K562 (cell line): ENCODE measurements at regions not wholly inside any gene's neighbourhood (a gene's known extent, or its start where the extent isn't known, plus 50 kb on each side); places are given as distances from the start of the nearest gene placed in this dataset.

ENCODE experiments used
- ATAC-seq: fragments of 200-7000 bp; cut with Tn5 transposase; 3 replicates; pipeline ENCODE4 v1.9.1; 2020; ENCODE audit warnings: moderate library complexity
- BruUV-seq: library from RNA; stranded (reverse); fragments of 400-500 nt; replicated peaks from 2 replicates; lab custom pipeline; 2021; lab: Mats Ljungman, UMichigan
- CTCF ChIA-PET: fragments of 300-600 bp; formaldehyde crosslinking; extraction: SDS; loops from one replicate; lab custom pipeline; 2021; ENCODE audit warnings: low intra/inter-chr PET ratio; lab: Yijun Ruan, JAX
- POLR2A ChIA-PET: fragments of 300-600, 350-650 bp; sonication (Branson Sonifier 250); formaldehyde crosslinking; extraction: SDS; loops from one replicate; lab custom pipeline; 2021; ENCODE audit warnings: antibody characterized with exemption, inconsistent platforms; lab: Yijun Ruan, JAX
- DNase-seq, 4 experiments: peaks; one replicate each; pipeline versions ENCODE4 v3.0.0 to v3.0.0-alpha.2; 2011 to 2018; ENCODE audit warnings: low spot score in 3 of 4, mixed read lengths in 3 of 4; ENCODE audit errors: extremely low read depth in 1 of 4
- FAIRE-seq: peaks from 2 replicates; lab custom pipeline; 2011; peaks lifted over from hg19 to GRCh38; lab: Jason Lieb, UNC
- H2AFZ ChIP-seq: 2 replicates; pipeline ENCODE4 v1.6.0; 2011; ENCODE audit warnings: low read depth, low read length, control low read depth, inconsistent platforms
- H3K27ac ChIP-seq: fragments of 200-600 bp; 3 replicates; pipeline ENCODE4 v1.8.0; 2011; ENCODE audit warnings: low read depth, mild to moderate bottlenecking, control low read depth, inconsistent platforms, low read length, moderate library complexity, mixed read lengths; ENCODE audit errors: extremely low read depth
- H3K27me3 ChIP-seq, 2 experiments: fragments of 300-600 bp in 1 of 2; 2 replicates in 1 of 2; 3 replicates in 1 of 2; pipeline versions ENCODE4 v1.6.0 to v1.8.0; 2011; ENCODE audit warnings: inconsistent platforms in 2 of 2, low read length in 2 of 2, mild to moderate bottlenecking in 1 of 2, mixed read lengths in 1 of 2, moderate library complexity in 1 of 2; ENCODE audit not compliant: control insufficient read depth in 2 of 2, insufficient read depth in 2 of 2
- H3K36me3 ChIP-seq: fragments of 300-600 bp; 3 replicates; pipeline ENCODE4 v1.8.0; 2011; ENCODE audit warnings: mild to moderate bottlenecking, low read length, inconsistent platforms; ENCODE audit not compliant: control insufficient read depth, insufficient read depth
- H3K4me1 ChIP-seq, 2 experiments: fragments of 200-600 bp in 1 of 2; replicated peaks in 1 of 2; 2 replicates in 1 of 2; 3 replicates in 1 of 2; pipeline versions ENCODE4 v1.5.1 to v1.8.0; 2011; ENCODE audit warnings: inconsistent platforms in 2 of 2, low read length in 2 of 2, mild to moderate bottlenecking in 1 of 2, mixed read lengths in 1 of 2, moderate library complexity in 1 of 2; ENCODE audit not compliant: control insufficient read depth in 2 of 2, insufficient read depth in 2 of 2
- H3K4me2 ChIP-seq: 2 replicates; pipeline ENCODE4 v1.6.1; 2011; ENCODE audit warnings: low read length, control low read depth, inconsistent platforms, mixed read lengths; ENCODE audit not compliant: insufficient read depth
- H3K4me3 ChIP-seq: fragments of 200-600 bp; sonication (generic), shearing (Covaris generic); 2 replicates; pipeline ENCODE4 v1.5.1; 2016; ENCODE audit warnings: control low read depth, inconsistent platforms
- H3K79me2 ChIP-seq: fragments of 200-600 bp; 3 replicates; pipeline ENCODE4 v1.8.0; 2011; ENCODE audit warnings: low read length, inconsistent platforms; ENCODE audit not compliant: control insufficient read depth, insufficient read depth
- H3K9ac ChIP-seq, 2 experiments: 2 replicates each; pipeline versions ENCODE4 v1.6.0 to v1.6.1; 2011; ENCODE audit warnings: low read depth in 2 of 2, low read length in 2 of 2, control low read depth in 1 of 2, inconsistent platforms in 1 of 2, mild to moderate bottlenecking in 1 of 2, mixed read lengths in 1 of 2; ENCODE audit not compliant: insufficient read depth in 1 of 2
- H3K9me1 ChIP-seq: one replicate; pipeline ENCODE4 v1.6.0; 2011; ENCODE audit warnings: inconsistent platforms, mild to moderate bottlenecking, low read length, moderate library complexity; ENCODE audit not compliant: control insufficient read depth, insufficient read depth
- H3K9me3 ChIP-seq: replicated peaks from 2 replicates; pipeline ENCODE4 v1.5.1; 2011; ENCODE audit warnings: low read depth, low read length, inconsistent platforms; ENCODE audit not compliant: control insufficient read depth, insufficient read depth
- H4K20me1 ChIP-seq: replicated peaks from 2 replicates; pipeline ENCODE4 v1.6.1; 2011; ENCODE audit warnings: low read length, inconsistent platforms, mixed read lengths; ENCODE audit not compliant: control insufficient read depth, insufficient read depth
- ARNT ChIP-seq, 2 experiments: fragments of 450-650 bp; IDR thresholded peaks; 2 replicates each; pipeline ENCODE4 v1.6.1; 2016; ENCODE audit warnings: mild to moderate bottlenecking in 1 of 2
- CEBPG ChIP-seq, 3 experiments: fragments of 200-800 bp in 1 of 3; sonication (Bioruptor generic) in 1 of 3; sonication (generic) in 1 of 3; formaldehyde crosslinking in 1 of 3; IDR thresholded peaks in 2 of 3; conservative IDR thresholded peaks in 1 of 3; 2 replicates each; pipeline versions ENCODE4 v1.6.1 to v1.8.0; 2016 to 2022; ENCODE audit warnings: missing compliant biosample characterization in 2 of 3, missing genetic modification characterization in 2 of 3, mild to moderate bottlenecking in 1 of 3, missing genetic modification reagents in 1 of 3
- ESRRB ChIP-seq: fragments of 250-450 bp; sonication (Bioruptor Pico); IDR thresholded peaks from 2 replicates; pipeline ENCODE4 v1.5.0; 2020; ENCODE audit warnings: mild to moderate bottlenecking, moderate library complexity, borderline replicate concordance
- FOXA3 ChIP-seq, 2 experiments: fragments of 450-650 bp in 1 of 2; sonication (generic) in 1 of 2; formaldehyde crosslinking; IDR thresholded peaks in 1 of 2; conservative IDR thresholded peaks in 1 of 2; 2 replicates each; pipeline versions ENCODE4 v1.4.0 to v1.8.0; 2020 to 2022; ENCODE audit warnings: mild to moderate bottlenecking in 2 of 2, missing genetic modification reagents in 1 of 2
- HNRNPLL ChIP-seq: fragments of 200-400 bp; formaldehyde crosslinking; IDR thresholded peaks from 2 replicates; pipeline ENCODE4 v1.6.1; 2017; ENCODE audit warnings: low read length, low read depth, mild to moderate bottlenecking; ENCODE audit not compliant: poor library complexity, severe bottlenecking
- NFRKB ChIP-seq: fragments of 450-650 bp; IDR thresholded peaks from 2 replicates; pipeline ENCODE4 v1.6.1; 2016; ENCODE audit warnings: low read depth
- POLR2AphosphoS2 ChIP-seq: IDR thresholded peaks from 2 replicates; pipeline ENCODE4 v1.6.1; 2012; ENCODE audit warnings: low read length, improper control_type of control experiment
- RHOXF2B ChIP-seq: fragments of 250-450 bp; sonication (Bioruptor Pico); conservative IDR thresholded peaks from 2 replicates; pipeline ENCODE4 v1.5.1; 2021
- SP1 ChIP-seq: sonication (generic); formaldehyde crosslinking; IDR thresholded peaks from 2 replicates; pipeline ENCODE4 v1.8.1; 2022; ENCODE audit warnings: mild to moderate bottlenecking, missing genetic modification reagents
- TAF1 ChIP-seq: IDR thresholded peaks from 2 replicates; pipeline ENCODE4 v1.6.1; 2011; ENCODE audit warnings: mild to moderate bottlenecking, low read length, moderate library complexity; ENCODE audit not compliant: insufficient read depth, control insufficient read depth, severe bottlenecking; ENCODE audit errors: extremely low read depth
- ZBTB49 ChIP-seq: sonication (generic); formaldehyde crosslinking; IDR thresholded peaks from 2 replicates; pipeline ENCODE4 v1.8.0; 2022; ENCODE audit warnings: missing genetic modification reagents, mild to moderate bottlenecking, borderline replicate concordance
- ZNF280B ChIP-seq: fragments of 250-450 bp; sonication (Bioruptor Pico); IDR thresholded peaks from 2 replicates; pipeline ENCODE4 v1.5.1; 2021; ENCODE audit warnings: mild to moderate bottlenecking
- WGBS: fragments of 100-300 bp; shearing (Covaris generic); methylation state at CpG from one replicate; pipeline ENCODE4 v1.1.6; 2016; ENCODE audit warnings: low coverage, mixed read lengths; ENCODE audit not compliant: insufficient coverage; ENCODE audit errors: missing lambda C conversion rate; 5-methylcytosine and 5-hydroxymethylcytosine counted together
- in situ Hi-C: fragments of 300-500 bp; cut with MboI; formaldehyde crosslinking; loops from 4 replicates; pipeline ENCODE4 v1.15.0; 2018; ENCODE audit warnings: inconsistent platforms, mixed read lengths
- intact Hi-C: fragments of 100-400 bp; cut with micrococcal nuclease; formaldehyde crosslinking; loops from 2 replicates; pipeline ENCODE4 v1.14.2; 2022
- TF ChIP-seq, protein P1 (sequence below): fragments of 450-650 bp; formaldehyde crosslinking; IDR thresholded peaks from 2 replicates; pipeline ENCODE4 v1.4.0; 2020; ENCODE audit warnings: mild to moderate bottlenecking, moderate library complexity
- TF ChIP-seq, protein P2 (sequence below): fragments of 450-650 bp; formaldehyde crosslinking; IDR thresholded peaks from 2 replicates; pipeline ENCODE4 v1.4.0; 2022; ENCODE audit warnings: missing genetic modification characterization

DNA sequence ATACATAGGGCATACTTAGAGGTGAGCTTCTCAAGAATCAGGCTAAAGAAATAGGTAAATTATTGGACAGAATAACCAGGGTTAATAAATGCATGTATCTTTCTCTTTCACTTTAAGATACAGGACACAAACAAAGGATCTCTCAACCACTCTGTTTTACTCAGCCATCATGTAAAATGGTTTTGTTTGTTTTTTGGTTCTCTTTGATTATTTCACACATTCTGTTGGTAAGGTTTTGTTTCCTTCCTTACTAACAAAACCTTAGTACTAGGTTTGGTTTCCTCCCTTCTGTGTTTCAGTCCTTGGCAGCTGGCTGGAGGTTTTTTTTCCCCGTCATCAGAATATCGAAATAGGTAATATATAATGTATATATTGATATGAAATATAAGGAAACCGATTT lies 1506.8 kb upstream of the TMEFF2 start:
- H4K20me1 ChIP-seq = no peaks in the 10 kb centered on the region
- H3K4me2 ChIP-seq = no peak overlapping the region
- in situ Hi-C loops = no loop called here
- no peak overlapping the region for H3K27ac ChIP-seq
- BruUV-seq = no TSS peak
- H3K9me1 ChIP-seq = no peaks in the 10 kb centered on the region
- ATAC-seq (no peak), DNase-seq (no peak), FAIRE-seq (no peak)
- intact Hi-C loops = no loop called here
- H3K9me3 ChIP-seq = no peaks in the 10 kb centered on the region
- H3K36me3 ChIP-seq = no peaks in the 10 kb centered on the region
- ChIA-PET CTCF (no interaction called here), POLR2A (no interaction called here)
- H3K79me2 ChIP-seq = no peaks in the 10 kb centered on the region
- H3K4me1 ChIP-seq = no peaks in the 10 kb centered on the region
- H3K9ac ChIP-seq = no peak overlapping the region
- H2AFZ ChIP-seq = no peak overlapping the region
- no peaks in the 10 kb centered on the region for H3K27me3 ChIP-seq
- 3% methylated on average over 3 of the region's 3 CpGs for WGBS
- TF ChIP-seq ESRRB (CRISPR knock-in tag) = no peak
- no peak for TF ChIP-seq HNRNPLL
- TF ChIP-seq, protein P1, sequence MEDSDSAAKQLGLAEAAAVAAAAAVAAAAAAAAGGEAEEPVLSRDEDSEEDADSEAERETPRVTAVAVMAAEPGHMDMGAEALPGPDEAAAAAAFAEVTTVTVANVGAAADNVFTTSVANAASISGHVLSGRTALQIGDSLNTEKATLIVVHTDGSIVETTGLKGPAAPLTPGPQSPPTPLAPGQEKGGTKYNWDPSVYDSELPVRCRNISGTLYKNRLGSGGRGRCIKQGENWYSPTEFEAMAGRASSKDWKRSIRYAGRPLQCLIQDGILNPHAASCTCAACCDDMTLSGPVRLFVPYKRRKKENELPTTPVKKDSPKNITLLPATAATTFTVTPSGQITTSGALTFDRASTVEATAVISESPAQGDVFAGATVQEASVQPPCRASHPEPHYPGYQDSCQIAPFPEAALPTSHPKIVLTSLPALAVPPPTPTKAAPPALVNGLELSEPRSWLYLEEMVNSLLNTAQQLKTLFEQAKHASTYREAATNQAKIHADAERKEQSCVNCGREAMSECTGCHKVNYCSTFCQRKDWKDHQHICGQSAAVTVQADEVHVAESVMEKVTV (CRISPR knock-in tag) = no peak
- TF ChIP-seq RHOXF2B = no peak
- TF ChIP-seq ZNF280B (CRISPR knock-in tag) = no peak
- no peak for TF ChIP-seq ARNT (IDR thresholded peaks at IDR 0.05)
- TF ChIP-seq SP1 = no peak
- no peak for TF ChIP-seq NFRKB
- TF ChIP-seq, protein P2, sequence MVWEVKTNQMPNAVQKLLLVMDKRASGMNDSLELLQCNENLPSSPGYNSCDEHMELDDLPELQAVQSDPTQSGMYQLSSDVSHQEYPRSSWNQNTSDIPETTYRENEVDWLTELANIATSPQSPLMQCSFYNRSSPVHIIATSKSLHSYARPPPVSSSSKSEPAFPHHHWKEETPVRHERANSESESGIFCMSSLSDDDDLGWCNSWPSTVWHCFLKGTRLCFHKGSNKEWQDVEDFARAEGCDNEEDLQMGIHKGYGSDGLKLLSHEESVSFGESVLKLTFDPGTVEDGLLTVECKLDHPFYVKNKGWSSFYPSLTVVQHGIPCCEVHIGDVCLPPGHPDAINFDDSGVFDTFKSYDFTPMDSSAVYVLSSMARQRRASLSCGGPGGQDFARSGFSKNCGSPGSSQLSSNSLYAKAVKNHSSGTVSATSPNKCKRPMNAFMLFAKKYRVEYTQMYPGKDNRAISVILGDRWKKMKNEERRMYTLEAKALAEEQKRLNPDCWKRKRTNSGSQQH = no peak
- TF ChIP-seq FOXA3 (CRISPR knock-in tag; conservative IDR thresholded peaks at IDR 0.05 in 1 of 2, IDR thresholded peaks at IDR 0.05 in 1 of 2) = no peak
- TF ChIP-seq ZBTB49 = no peak
- no peak for TF ChIP-seq CEBPG (CRISPR knock-in tag; IDR thresholded peaks at IDR 0.05)
- no peak for TF ChIP-seq CEBPG (tag; conservative IDR thresholded peaks at IDR 0.05 in 1 of 2, IDR thresholded peaks at IDR 0.05 in 1 of 2)
- TF ChIP-seq TAF1 = no peak
- no peak for TF ChIP-seq POLR2AphosphoS2
- no peak overlapping the region for H3K4me3 ChIP-seq
